Stimulated activated CD8-positive, alpha-beta memory T cell treated with anti-CD3 and anti-CD28 coated beads, Interleukin-7, amount 100 ng/mL, for 48 hours (primary cell): ENCODE measurements at regions not wholly inside any gene's neighbourhood (a gene's known extent, or its start where the extent isn't known, plus 50 kb on each side); places are given as distances from the start of the nearest gene placed in this dataset.

Source experiments
- DNase-seq, 2 donors: peaks; one replicate each; pipeline ENCODE4 v3.0.0-alpha.2; 2020; ENCODE audit warnings: low read depth in 1 of 2; ENCODE audit errors: extremely low read depth in 1 of 2

- DNase-seq = no peak
Measured at GRCh38 chr9:38166501-38166900, 97.5 kb upstream of the SHB start.

DNA sequence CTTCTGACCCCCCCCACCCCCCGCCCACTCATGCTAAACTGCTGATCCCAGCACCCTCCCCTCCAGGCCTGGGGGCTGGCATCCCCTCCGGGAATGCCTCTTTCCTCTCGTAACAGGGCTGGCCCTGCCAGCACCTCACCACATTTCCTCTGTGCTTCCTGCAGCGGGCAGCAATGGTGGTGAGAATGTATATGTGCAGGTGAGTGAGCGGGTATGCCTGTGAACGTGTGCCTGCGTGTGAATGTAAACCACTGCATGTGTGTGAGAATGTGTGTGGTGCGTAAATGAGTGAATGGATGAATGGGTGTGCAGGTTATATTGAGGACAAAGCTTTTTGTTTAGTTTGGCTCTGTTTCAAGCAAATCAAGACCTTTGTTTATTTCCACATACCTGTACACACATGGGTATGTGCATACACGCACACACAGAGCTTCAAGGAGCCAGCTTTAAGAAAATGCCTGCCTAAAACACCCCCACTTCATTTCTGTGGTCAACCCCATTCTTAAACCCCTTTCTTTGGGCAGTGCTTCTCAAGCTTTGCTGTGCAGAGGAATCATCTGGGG, 95.7 kb upstream of the SHB start:
- no peak for DNase-seq

GRCh38 chr9:38163518-38163917, 94.5 kb upstream of the SHB start:
- no peak for DNase-seq

DNA sequence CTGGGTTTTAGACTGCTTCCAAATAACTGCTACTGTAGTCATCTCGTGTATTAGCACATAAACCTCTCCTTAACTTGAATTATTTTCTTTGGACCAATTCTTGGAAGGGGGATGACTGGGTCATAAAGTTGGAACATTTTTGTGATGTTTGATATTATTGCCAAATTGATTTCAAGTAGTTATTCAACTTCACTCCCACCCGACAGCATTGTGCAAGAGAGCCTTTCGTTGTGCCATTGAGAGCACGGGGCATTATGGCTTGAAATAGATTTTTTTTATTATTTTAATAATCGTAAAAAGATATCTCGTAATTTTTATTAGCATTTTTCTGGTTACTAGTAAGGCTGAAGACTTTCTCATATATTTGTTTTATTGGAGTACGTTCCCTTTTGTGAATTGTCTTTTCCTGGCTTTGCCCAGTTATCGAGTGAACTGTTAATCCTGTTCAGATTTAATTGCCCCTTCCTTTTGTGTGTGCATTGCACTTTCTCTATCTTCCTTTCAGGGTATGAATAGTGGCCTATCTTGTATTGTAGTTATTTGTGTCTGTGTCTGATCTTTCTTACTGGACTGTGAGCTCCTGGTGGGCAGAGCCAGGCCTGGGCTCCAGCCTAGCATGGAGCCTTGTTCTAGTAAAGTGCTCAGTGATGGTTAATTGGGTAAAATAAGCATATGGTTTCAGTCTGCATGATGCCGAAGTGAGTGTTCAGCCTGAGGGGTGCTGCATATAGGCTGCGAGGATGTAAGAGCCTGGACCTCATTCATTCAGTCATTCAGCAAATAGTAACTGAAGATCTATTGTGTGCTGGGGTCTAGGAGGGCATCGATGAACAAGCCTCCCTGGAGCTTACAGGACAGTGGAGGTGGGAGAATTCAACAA, 93.5 kb upstream of the SHB start:
- no peak for DNase-seq

DNA sequence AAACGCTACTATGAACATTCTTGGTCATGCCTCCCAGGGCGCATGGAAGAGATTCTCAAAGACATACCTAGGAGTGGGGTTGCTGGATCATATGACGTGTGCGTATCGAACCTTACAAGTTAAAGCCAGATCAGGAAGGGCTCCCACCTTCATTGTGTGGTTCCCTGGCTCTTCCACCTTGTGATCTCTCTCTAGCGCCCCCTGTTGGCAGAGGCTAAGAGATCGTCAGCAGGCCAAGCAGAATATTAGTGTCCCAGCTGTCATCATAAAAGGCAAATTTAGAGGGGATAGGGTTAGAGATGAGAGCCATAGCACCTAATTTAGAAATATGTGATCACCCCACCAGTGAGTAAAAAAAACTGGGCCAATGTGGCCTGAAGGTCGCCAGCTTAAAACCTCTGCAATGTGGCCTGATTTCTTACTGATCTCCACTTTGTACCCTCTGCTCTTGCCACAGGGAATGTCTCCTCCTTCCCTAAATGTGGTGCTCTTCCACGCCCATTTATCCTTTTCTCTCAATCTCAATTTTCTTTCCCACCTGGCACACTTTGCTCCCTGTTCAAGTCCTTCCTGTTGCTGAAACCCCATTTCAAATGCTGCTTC, 91.7 kb upstream of the SHB start:
- DNase-seq = peak; percentile 16 to 43

- no peak for DNase-seq
Measured at GRCh38 chr9:38159599-38159998, 90.6 kb upstream of the SHB start.

DNA sequence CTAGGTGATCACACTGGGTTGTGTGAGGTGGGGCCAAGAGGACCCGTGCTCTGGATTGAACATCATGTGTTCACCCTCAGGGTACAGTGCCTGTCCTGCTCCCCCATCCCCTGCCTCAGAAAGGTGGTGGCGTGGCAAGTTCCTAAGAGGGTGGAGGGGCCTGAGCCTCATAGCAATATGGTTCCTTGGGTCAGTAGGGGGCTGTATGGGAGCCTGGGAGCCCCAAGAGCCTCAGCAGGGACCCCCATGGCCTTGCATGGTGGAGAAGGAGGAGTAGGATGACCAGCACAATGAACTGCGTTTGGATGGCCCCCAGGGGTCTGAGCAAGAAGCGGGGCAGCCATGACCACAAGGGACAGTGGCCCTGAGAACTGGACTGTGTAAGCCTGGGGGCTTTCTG, 89.6 kb upstream of the SHB start:
- DNase-seq = no peak

- DNase-seq = no peak
Measured at GRCh38 chr9:38157711-38158110, 88.7 kb upstream of the SHB start.

- no peak for DNase-seq
Measured at GRCh38 chr9:38154501-38155421, 85.7 kb upstream of the SHB start.

DNA sequence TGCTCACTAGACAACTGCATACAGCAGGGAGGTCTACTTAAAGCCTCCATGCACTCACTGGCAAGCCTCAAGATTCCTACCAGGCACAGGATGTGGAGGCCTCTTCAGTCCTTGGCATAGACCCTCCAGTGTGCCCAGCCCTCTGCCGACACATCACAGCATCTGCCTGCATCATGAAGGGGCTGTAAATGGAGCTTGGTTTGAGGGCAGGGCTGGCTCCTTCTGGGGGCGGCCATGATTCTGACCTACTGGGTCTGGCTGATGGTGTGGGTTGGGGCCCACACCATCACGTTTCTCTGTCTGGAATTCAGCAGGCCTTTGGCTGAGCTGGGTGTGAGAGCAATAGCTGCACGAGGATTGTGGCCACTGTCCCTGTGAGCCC, 84.9 kb upstream of the SHB start:
- no peak for DNase-seq

- DNase-seq = no peak
Measured at GRCh38 chr9:38153152-38153909, 84.3 kb upstream of the SHB start.

DNA sequence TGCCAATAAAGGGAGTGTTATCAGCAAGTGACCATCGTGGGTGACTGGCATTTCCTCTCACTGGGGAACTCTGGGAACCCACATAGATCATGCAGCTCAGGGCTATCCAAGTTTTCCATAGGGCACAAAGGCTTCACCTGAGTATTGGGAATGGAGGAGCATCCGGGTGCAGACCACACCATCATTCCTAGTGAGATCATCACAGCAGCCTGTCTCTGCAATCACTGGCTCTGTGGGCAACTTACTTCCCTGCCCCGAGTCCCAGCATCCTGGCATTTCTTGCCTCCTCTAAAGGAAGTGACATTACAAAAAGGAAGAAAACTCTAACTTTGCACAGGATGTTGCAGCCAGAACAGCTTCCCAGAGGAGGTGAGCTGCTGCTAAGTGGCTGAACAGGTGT, 80.6 kb upstream of the SHB start:
- no peak for DNase-seq

- no peak for DNase-seq
Measured at GRCh38 chr9:38146844-38147243, 77.8 kb upstream of the SHB start.

- DNase-seq = no peak
Measured at GRCh38 chr9:38145526-38146053, 76.6 kb upstream of the SHB start.

DNA sequence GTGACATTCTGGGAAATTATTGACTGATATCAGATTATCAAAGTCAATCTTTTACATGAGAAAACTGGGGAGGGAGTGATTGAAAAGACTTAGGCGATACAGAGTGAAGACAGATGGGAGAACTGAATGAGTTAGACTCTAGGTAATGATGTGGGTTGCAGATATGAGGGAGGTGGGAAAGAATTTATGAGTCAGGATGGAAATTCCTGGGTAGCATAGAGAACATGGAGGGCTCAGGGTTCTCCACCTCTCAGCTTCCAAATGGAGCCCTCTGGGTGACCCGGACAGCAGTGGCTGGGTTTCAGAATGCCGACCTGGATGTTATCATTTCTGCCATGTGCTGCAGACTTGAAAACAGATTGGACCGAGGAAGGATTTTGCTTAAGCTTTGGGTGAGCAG, 75.4 kb upstream of the SHB start:
- no peak for DNase-seq

GRCh38 chr9:38141746-38142591, 72.9 kb upstream of the SHB start:
- DNase-seq = no peak

- no peak for DNase-seq
Measured at GRCh38 chr9:38138276-38138675, 69.2 kb upstream of the SHB start.

DNA sequence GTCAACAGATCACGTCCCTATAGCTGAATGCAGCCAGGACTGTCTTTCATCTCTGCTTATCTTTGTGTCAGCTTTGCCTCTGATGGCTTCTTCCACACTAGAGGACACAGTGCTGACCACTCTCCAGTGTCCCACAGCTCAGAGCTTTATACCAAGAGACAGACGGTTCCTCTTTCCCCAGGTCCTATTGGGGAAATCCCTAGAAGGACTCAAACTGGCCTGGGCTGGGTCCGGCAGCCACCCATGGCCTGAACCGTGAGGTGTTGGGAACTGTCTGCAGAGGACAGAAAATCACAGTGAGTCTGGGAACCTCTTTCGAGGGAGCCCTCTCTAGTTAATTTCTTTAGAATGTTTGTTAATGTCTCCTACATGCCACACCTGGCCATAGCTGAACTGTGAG, 68.3 kb upstream of the SHB start:
- no peak for DNase-seq

DNA sequence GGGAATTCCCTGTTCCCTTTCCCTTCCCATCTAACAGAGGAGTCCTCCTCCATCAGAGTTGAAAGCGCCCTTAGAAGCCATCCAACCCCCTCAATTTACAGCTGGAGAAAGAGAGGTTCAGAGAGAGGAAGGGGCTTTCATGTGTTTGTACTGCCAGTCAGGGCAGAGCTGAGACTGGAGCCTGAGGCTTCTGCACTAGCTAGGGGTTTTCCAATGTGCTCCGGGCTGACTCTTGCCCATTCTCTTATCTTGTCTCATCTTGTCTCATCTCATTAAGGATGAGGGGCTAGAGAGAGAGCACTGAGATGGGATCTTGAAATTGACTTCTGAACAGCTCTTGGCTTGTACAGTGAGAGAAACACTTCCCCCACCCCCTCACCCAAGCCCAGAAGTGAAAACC, 67.4 kb upstream of the SHB start:
- no peak for DNase-seq
